SK-N-SH (cell line): ENCODE measurements at regions not wholly inside any gene's neighbourhood (a gene's known extent, or its start where the extent isn't known, plus 50 kb on each side); places are given as distances from the start of the nearest gene placed in this dataset.
"Not testable (repeated sequence)": the region's sequence is repeated elsewhere in the genome, so short reads cannot be mapped to it uniquely, and the experiment has no call there.

ENCODE experiments used
- CTCF ChIA-PET: fragments of 300-600, 350-600 bp; formaldehyde crosslinking; extraction: SDS; loops from one replicate; lab custom pipeline; 2021; lab: Yijun Ruan, JAX
- POLR2A ChIA-PET: fragments of 350-600 bp; sonication (Branson Sonifier 250); formaldehyde crosslinking; extraction: SDS; loops from one replicate; lab custom pipeline; 2020; ENCODE audit warnings: antibody characterized with exemption, inconsistent platforms; lab: Yijun Ruan, JAX
- DNase-seq: peaks from one replicate; pipeline ENCODE4 v3.0.0; 2012
- H2AFZ ChIP-seq: fragments of 200-600 bp; sonication (generic); 2 replicates; pipeline ENCODE4 v1.8.1; 2016; ENCODE audit warnings: antibody characterized with exemption, mild to moderate bottlenecking, low read depth
- H3F3A ChIP-seq: fragments of 200-600 bp; sonication (generic); replicated peaks from 2 replicates; pipeline ENCODE3; 2016; ENCODE audit warnings: antibody characterized with exemption, mild to moderate bottlenecking; ENCODE audit not compliant: insufficient read depth
- H3K27ac ChIP-seq, 2 experiments: fragments of 200-500 bp in 1 of 2; fragments of 200-600 bp in 1 of 2; sonication (Bioruptor generic) in 1 of 2; sonication (generic), shearing (Covaris generic) in 1 of 2; 2 replicates each; pipeline versions ENCODE4 v1.5.1 to v1.6.1; 2014 to 2016; ENCODE audit warnings: low read depth in 2 of 2, inconsistent platforms in 1 of 2, low read length in 1 of 2, mild to moderate bottlenecking in 1 of 2, mixed read lengths in 1 of 2
- H3K27me3 ChIP-seq: fragments of 200-600 bp; sonication (generic), shearing (Covaris generic); 2 replicates; pipeline ENCODE4 v1.6.1; 2016; ENCODE audit warnings: mixed run types; ENCODE audit not compliant: insufficient read depth
- H3K36me3 ChIP-seq, 2 experiments: fragments of 200-500 bp in 1 of 2; fragments of 200-600 bp in 1 of 2; sonication (Bioruptor generic) in 1 of 2; sonication (generic) in 1 of 2; replicated peaks in 1 of 2; 2 replicates each; pipeline versions ENCODE3 to v1.5.1; 2014 to 2016; ENCODE audit warnings: low read length in 1 of 2, mild to moderate bottlenecking in 1 of 2; ENCODE audit not compliant: insufficient read depth in 2 of 2, control insufficient read depth in 1 of 2
- H3K4me1 ChIP-seq, 2 experiments: fragments of 200-500 bp in 1 of 2; fragments of 200-600 bp in 1 of 2; sonication (Bioruptor generic) in 1 of 2; sonication (generic), shearing (Covaris generic) in 1 of 2; 2 replicates each; pipeline versions ENCODE4 v1.5.1 to v1.6.1; 2014 to 2016; ENCODE audit warnings: low read depth in 1 of 2, low read length in 1 of 2, mixed run types in 1 of 2; ENCODE audit not compliant: insufficient read depth in 2 of 2, control insufficient read depth in 1 of 2
- H3K4me2 ChIP-seq: fragments of 200-600 bp; sonication (generic), shearing (Covaris generic); 2 replicates; pipeline ENCODE4 v1.6.1; 2017; ENCODE audit warnings: mixed run types
- H3K4me3 ChIP-seq, 2 experiments: fragments of 200-500 bp in 1 of 2; fragments of 200-600 bp in 1 of 2; sonication (Bioruptor generic) in 1 of 2; sonication (generic), shearing (Covaris generic) in 1 of 2; 2 replicates each; pipeline versions ENCODE4 v1.5.1 to v1.8.1; 2014 to 2016; ENCODE audit warnings: low read depth in 2 of 2, inconsistent platforms in 1 of 2, low read length in 1 of 2, mild to moderate bottlenecking in 1 of 2, mixed read lengths in 1 of 2, moderate library complexity in 1 of 2
- H3K79me2 ChIP-seq: fragments of 200-600 bp; sonication (generic); 2 replicates; pipeline ENCODE4 v1.8.1; 2017; ENCODE audit warnings: mild to moderate bottlenecking; ENCODE audit not compliant: insufficient read depth
- H3K9ac ChIP-seq: fragments of 200-600 bp; sonication (generic); 2 replicates; pipeline ENCODE4 v1.6.1; 2017; ENCODE audit warnings: mixed run types
- H3K9me2 ChIP-seq: fragments of 200-600 bp; sonication (generic); 2 replicates; pipeline ENCODE4 v1.6.1; 2017; ENCODE audit warnings: mixed run types
- H3K9me3 ChIP-seq: fragments of 200-600 bp; sonication (generic); 2 replicates; pipeline ENCODE4 v1.6.1; 2017; ENCODE audit warnings: mixed run types, mild to moderate bottlenecking, moderate library complexity
- H4K20me1 ChIP-seq: fragments of 200-600 bp; sonication (generic); 2 replicates; pipeline ENCODE4 v1.6.1; 2017; ENCODE audit warnings: mild to moderate bottlenecking, mixed run types; ENCODE audit not compliant: insufficient read depth
- CHD2 ChIP-seq: fragments of 150-350 bp; IDR thresholded peaks from 2 replicates; pipeline ENCODE4 v1.6.1; 2018; ENCODE audit warnings: low read length; ENCODE audit not compliant: partially characterized antibody
- EP300 ChIP-seq, 2 experiments: IDR thresholded peaks; 2 replicates each; pipeline versions ENCODE4 v1.4.0 to v1.6.1; 2012; ENCODE audit warnings: borderline replicate concordance in 1 of 2, low read depth in 1 of 2, low read length in 1 of 2
- FOSL2 ChIP-seq: IDR thresholded peaks from 2 replicates; pipeline ENCODE4 v1.4.0; 2012; ENCODE audit warnings: low read depth, mild to moderate bottlenecking, moderate library complexity, borderline replicate concordance
- FOXJ3 ChIP-seq: sonication (generic); formaldehyde crosslinking; IDR thresholded peaks from 2 replicates; pipeline ENCODE4 v1.5.1; 2020; ENCODE audit warnings: mild to moderate bottlenecking, missing genetic modification reagents
- GABPA ChIP-seq: IDR thresholded peaks from 2 replicates; pipeline ENCODE4 v1.4.0; 2012; ENCODE audit warnings: low read depth, mild to moderate bottlenecking
- MEF2A ChIP-seq: IDR thresholded peaks from 2 replicates; pipeline ENCODE4 v1.4.0; 2012; ENCODE audit warnings: low read depth, borderline replicate concordance
- MXI1 ChIP-seq: IDR thresholded peaks from 2 replicates; pipeline ENCODE4 v1.6.1; 2012; ENCODE audit warnings: mild to moderate bottlenecking, low read depth, low read length, improper control_type of control experiment
- NRF1 ChIP-seq: IDR thresholded peaks from 2 replicates; pipeline ENCODE4 v1.6.1; 2012; ENCODE audit warnings: low read depth, mild to moderate bottlenecking, low read length
- PBX3 ChIP-seq: IDR thresholded peaks from 2 replicates; pipeline ENCODE4; 2012
- POLR2AphosphoS5 ChIP-seq: IDR thresholded peaks from 2 replicates; pipeline ENCODE4 v1.6.1; 2012; ENCODE audit warnings: low read depth, low read length
- RFX5 ChIP-seq: IDR thresholded peaks from 2 replicates; pipeline ENCODE4 v1.6.1; 2012; ENCODE audit warnings: mild to moderate bottlenecking, improper control_type of control experiment, low read length
- RXRA ChIP-seq: IDR thresholded peaks from 2 replicates; pipeline ENCODE4 v1.4.0; 2012; ENCODE audit warnings: low read depth, mild to moderate bottlenecking, borderline replicate concordance
- SIN3A ChIP-seq: IDR thresholded peaks from 2 replicates; pipeline ENCODE4 v1.6.1; 2012; ENCODE audit warnings: low read depth, mild to moderate bottlenecking, low read length, moderate library complexity, borderline replicate concordance
- TAF1 ChIP-seq: IDR thresholded peaks from 2 replicates; pipeline ENCODE4 v1.6.1; 2012; ENCODE audit warnings: low read depth, mild to moderate bottlenecking, low read length, moderate library complexity, borderline replicate concordance
- TCF12 ChIP-seq: IDR thresholded peaks from 2 replicates; pipeline ENCODE4 v1.4.0; 2012
- TEAD4 ChIP-seq: IDR thresholded peaks from 2 replicates; pipeline ENCODE4 v1.4.0; 2012; ENCODE audit warnings: mild to moderate bottlenecking, borderline replicate concordance; ENCODE audit not compliant: insufficient read depth
- YY1 ChIP-seq: IDR thresholded peaks from 2 replicates; pipeline ENCODE4 v1.4.0; 2012; ENCODE audit warnings: low read depth, mild to moderate bottlenecking
- WGBS: methylation state at CpG from one replicate; pipeline ENCODE4 v1.1.6; 2017; ENCODE audit warnings: low lambda C conversion rate; 5-methylcytosine and 5-hydroxymethylcytosine counted together
- TF ChIP-seq, protein P1 (sequence below): IDR thresholded peaks from 2 replicates; pipeline ENCODE4 v1.4.0; 2012; ENCODE audit warnings: low read depth, borderline replicate concordance
- TF ChIP-seq, protein P2 (sequence below): IDR thresholded peaks from 2 replicates; pipeline ENCODE4 v1.4.0; 2012; ENCODE audit warnings: low read depth, borderline replicate concordance

GRCh38 chr7:153110606-153111005 is 351.1 kb downstream of the ACTR3B start:
- Histone ChIP-seq H3K9me2 (no peaks in the 10 kb centered on the region), H3K4me3 (no peak overlapping the region), H3K79me2 (no peaks in the 10 kb centered on the region), H3K4me2 (no peak overlapping the region), H3F3A (no peaks in the 10 kb centered on the region), H3K27me3 (no peaks in the 10 kb centered on the region), H3K27ac (no peak overlapping the region), H3K4me1 (no peaks in the 10 kb centered on the region), H3K9me3 (no peaks in the 10 kb centered on the region), H3K9ac (no peak overlapping the region)
- ChIA-PET CTCF (interaction anchor here (1.2 to 1.5 kb wide), 2 partner anchors 11 to 15 kb away, joined by 3 read pairs; no protein-coding TSS in a partner anchor), POLR2A (no interaction called here)
- no peak for DNase-seq
- TF ChIP-seq PBX3, result no peak
- TF ChIP-seq, protein P1, sequence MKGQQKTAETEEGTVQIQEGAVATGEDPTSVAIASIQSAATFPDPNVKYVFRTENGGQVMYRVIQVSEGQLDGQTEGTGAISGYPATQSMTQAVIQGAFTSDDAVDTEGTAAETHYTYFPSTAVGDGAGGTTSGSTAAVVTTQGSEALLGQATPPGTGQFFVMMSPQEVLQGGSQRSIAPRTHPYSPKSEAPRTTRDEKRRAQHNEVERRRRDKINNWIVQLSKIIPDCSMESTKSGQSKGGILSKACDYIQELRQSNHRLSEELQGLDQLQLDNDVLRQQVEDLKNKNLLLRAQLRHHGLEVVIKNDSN, result no peak
- TF ChIP-seq RXRA, result no peak
- TF ChIP-seq FOXJ3 (CRISPR knock-in tag), result no peak
- TF ChIP-seq CHD2, result no peak
- TF ChIP-seq EP300 (IDR thresholded peaks at IDR 0.05; ENCODE audit: borderline replicate concordance in 1 of 2, low read depth in 1 of 2, low read length in 1 of 2), result no peak
- TF ChIP-seq MXI1, result no peak
- no peak for TF ChIP-seq TCF12
- no peak for TF ChIP-seq FOSL2
- TF ChIP-seq, all 33 proteins: peak for 0
- H3K36me3 ChIP-seq, result no peaks in the 10 kb centered on the region
- no peak overlapping the region for H2AFZ ChIP-seq
- H4K20me1 ChIP-seq, result no peaks in the 10 kb centered on the region
- 13% methylated on average over 5 of the region's 5 CpGs for WGBS

DNA sequence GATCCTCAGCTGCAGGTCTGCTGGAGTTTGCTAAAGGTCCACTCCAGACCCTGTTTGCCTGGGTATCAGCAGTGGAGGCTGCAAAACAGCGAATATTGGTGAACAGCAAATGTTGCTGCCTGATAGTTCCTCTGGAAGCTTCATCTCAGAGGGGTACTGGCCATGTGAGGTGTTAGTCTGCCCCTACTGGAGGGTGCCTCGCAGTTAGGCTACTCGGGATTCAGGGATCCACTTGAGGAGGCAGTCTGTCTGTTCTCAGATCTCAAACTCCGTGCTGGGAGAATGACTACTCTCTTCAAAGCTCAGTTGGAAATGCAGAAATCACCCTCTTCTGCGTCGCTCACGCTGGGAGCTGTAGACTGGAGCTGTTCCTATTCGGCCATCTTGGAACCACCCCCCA is 362.7 kb downstream of the ACTR3B start:
- H3K9me2 ChIP-seq, H3K79me2 ChIP-seq, H3K36me3 ChIP-seq, H3K27me3 ChIP-seq, H3K4me2 ChIP-seq, DNase-seq, H3K9ac ChIP-seq, H3K27ac ChIP-seq, H3K9me3 ChIP-seq, H3K4me3 ChIP-seq, POLR2A ChIA-PET, H4K20me1 ChIP-seq, H3F3A ChIP-seq, H2AFZ ChIP-seq, H3K4me1 ChIP-seq: not testable (repeated sequence)
- WGBS, result 12% methylated on average over 8 of the region's 8 CpGs
- CTCF ChIA-PET, result interaction anchor here (2.5 kb wide), 1 partner anchor 9 kb away, joined by 6 read pairs; no protein-coding TSS in a partner anchor

GRCh38 chr7:153130052-153130451 is 370.5 kb downstream of the ACTR3B start:
- H2AFZ ChIP-seq, result no peak overlapping the region
- no peaks in the 10 kb centered on the region for H3F3A ChIP-seq
- WGBS, result 0% methylated on average over 2 of the region's 2 CpGs
- H3K4me1 ChIP-seq, result no peaks in the 10 kb centered on the region
- H3K9me3 ChIP-seq, result peaks cover 11% of the 10 kb centered on the region; the same call in 1 of the 2 replicates
- no peaks in the 10 kb centered on the region for H3K79me2 ChIP-seq
- no peak overlapping the region for H3K27ac ChIP-seq
- H3K4me3 ChIP-seq, result no peak overlapping the region
- ChIA-PET CTCF (no interaction called here), POLR2A (no interaction called here)
- no peaks in the 10 kb centered on the region for H3K27me3 ChIP-seq
- H3K9me2 ChIP-seq, result no peaks in the 10 kb centered on the region
- H3K4me2 ChIP-seq, result no peak overlapping the region
- H4K20me1 ChIP-seq, result no peaks in the 10 kb centered on the region
- H3K36me3 ChIP-seq, result no peaks in the 10 kb centered on the region
- no peak overlapping the region for H3K9ac ChIP-seq
- no peak for DNase-seq
- TF ChIP-seq SIN3A (no peak), NRF1 (no peak), RFX5 (no peak), YY1 (no peak), GABPA (no peak), MXI1 (no peak), MEF2A (no peak), POLR2AphosphoS5 (no peak), RXRA (no peak), TAF1 (no peak), CHD2 (no peak), TEAD4 (no peak)
- TF ChIP-seq, protein P2, sequence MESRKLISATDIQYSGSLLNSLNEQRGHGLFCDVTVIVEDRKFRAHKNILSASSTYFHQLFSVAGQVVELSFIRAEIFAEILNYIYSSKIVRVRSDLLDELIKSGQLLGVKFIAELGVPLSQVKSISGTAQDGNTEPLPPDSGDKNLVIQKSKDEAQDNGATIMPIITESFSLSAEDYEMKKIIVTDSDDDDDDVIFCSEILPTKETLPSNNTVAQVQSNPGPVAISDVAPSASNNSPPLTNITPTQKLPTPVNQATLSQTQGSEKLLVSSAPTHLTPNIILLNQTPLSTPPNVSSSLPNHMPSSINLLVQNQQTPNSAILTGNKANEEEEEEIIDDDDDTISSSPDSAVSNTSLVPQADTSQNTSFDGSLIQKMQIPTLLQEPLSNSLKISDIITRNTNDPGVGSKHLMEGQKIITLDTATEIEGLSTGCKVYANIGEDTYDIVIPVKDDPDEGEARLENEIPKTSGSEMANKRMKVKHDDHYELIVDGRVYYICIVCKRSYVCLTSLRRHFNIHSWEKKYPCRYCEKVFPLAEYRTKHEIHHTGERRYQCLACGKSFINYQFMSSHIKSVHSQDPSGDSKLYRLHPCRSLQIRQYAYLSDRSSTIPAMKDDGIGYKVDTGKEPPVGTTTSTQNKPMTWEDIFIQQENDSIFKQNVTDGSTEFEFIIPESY, result no peak
- TF ChIP-seq, protein P1, result no peak
